ENCODE measurements at regions not wholly inside any gene's neighbourhood (a gene's known extent, or its start where the extent isn't known, plus 50 kb on each side); places are given as distances from the start of the nearest gene placed in this dataset.
A peak's percentile ranks its signal among the peaks of the same experiment; 100 is the strongest.

- Histone ChIP-seq H3K4me2 (ENCODE audit: low read length) (no peak overlapping the region), H3K9me2 (ENCODE audit: insufficient read depth, low read length) (no peaks in the 10 kb centered on the region), H3K79me2 (replicated peaks; ENCODE audit: insufficient read depth, low read length) (no peaks in the 10 kb centered on the region), H4K20me1 (ENCODE audit: insufficient read depth) (no peaks in the 10 kb centered on the region), H3K27ac (ENCODE audit: low read length) (peak overlapping the region; percentile 75), H3K9ac (ENCODE audit: low read length) (no peak overlapping the region), H3K4me3 (ENCODE audit: low read length) (no peak overlapping the region), H3K27me3 (ENCODE audit: insufficient read depth, low read depth, low read length) (no peaks in the 10 kb centered on the region), H2AFZ (ENCODE audit: low read depth, low read length) (no peak overlapping the region), H3K36me3 (ENCODE audit: insufficient read depth, low read length) (no peaks in the 10 kb centered on the region), H3F3A (ENCODE audit: insufficient read depth, low read length, poor library complexity, severe bottlenecking) (no peaks in the 10 kb centered on the region), H3K9me3 (ENCODE audit: low read length) (no peaks in the 10 kb centered on the region)
- TF ChIP-seq RAD21 (conservative IDR thresholded peaks at IDR 0.05): no peak
- no peak for TF ChIP-seq POLR2AphosphoS5 (IDR thresholded peaks at IDR 0.05)
- TF ChIP-seq EZH2 (IDR thresholded peaks at IDR 0.05; ENCODE audit: borderline replicate concordance, insufficient read depth, low read length, poor library complexity, severe bottlenecking): no peak
- no peak for TF ChIP-seq SMC3 (conservative IDR thresholded peaks at IDR 0.05; ENCODE audit: poor library complexity)
- no peak for TF ChIP-seq TAF1 (IDR thresholded peaks at IDR 0.05; ENCODE audit: low read depth)
- no peak for TF ChIP-seq EP300 (conservative IDR thresholded peaks at IDR 0.05; ENCODE audit: poor library complexity, severe bottlenecking)
- no peak for TF ChIP-seq MXI1 (conservative IDR thresholded peaks at IDR 0.05; ENCODE audit: poor library complexity, severe bottlenecking)
- TF ChIP-seq CTCF (IDR thresholded peaks at IDR 0.05; ENCODE audit: poor library complexity, severe bottlenecking): no peak
- no peak for TF ChIP-seq REST (IDR thresholded peaks at IDR 0.05; ENCODE audit: borderline replicate concordance)
Measured at GRCh38 chr18:31243740-31244512, 74.0 kb upstream of the DSG1 start.

DNA sequence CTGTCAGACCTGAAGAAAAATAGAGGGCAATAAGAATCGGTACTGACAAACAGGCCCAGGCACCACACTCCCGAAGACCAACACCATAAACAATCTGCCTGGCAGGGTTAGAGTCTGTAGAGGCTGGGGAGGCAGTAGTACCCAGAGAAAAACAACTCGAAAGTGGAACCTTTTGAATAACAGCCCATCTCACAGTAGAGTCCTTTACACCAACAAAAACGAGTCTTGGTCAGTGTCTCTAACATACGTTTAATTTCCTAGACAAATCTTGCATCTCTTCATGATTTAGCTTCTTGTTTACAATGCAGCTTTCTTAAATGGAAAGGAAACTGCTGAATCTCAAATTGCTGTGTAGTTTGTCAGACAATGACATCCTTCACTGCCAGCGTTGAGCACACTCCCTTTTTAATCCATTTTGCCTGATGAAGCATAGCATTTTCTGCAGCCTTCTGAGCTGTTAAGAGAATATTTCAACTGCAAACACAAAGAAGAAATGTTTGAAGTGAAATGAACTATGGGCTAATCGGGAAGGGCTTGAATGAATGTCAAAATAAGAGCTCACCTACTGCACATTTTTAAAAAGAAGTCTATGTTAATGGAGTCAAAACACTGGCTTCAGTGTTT, 73.1 kb upstream of the DSG1 start:
- no peaks in the 10 kb centered on the region for H3K36me3 ChIP-seq (ENCODE audit: insufficient read depth, low read length)
- H3F3A ChIP-seq (ENCODE audit: insufficient read depth, low read length, poor library complexity, severe bottlenecking): no peaks in the 10 kb centered on the region
- H3K4me2 ChIP-seq (ENCODE audit: low read length): peak overlapping the region; percentile 18
- no peaks in the 10 kb centered on the region for H3K79me2 ChIP-seq (replicated peaks; ENCODE audit: insufficient read depth, low read length)
- H4K20me1 ChIP-seq (ENCODE audit: insufficient read depth): no peaks in the 10 kb centered on the region
- no peaks in the 10 kb centered on the region for H3K9me2 ChIP-seq (ENCODE audit: insufficient read depth, low read length)
- TF ChIP-seq RAD21 (conservative IDR thresholded peaks at IDR 0.05): no peak
- TF ChIP-seq POLR2AphosphoS5 (IDR thresholded peaks at IDR 0.05): peak; percentile 45
- no peak for TF ChIP-seq SMC3 (conservative IDR thresholded peaks at IDR 0.05; ENCODE audit: poor library complexity)
- no peak for TF ChIP-seq REST (IDR thresholded peaks at IDR 0.05; ENCODE audit: borderline replicate concordance)
- TF ChIP-seq MXI1 (conservative IDR thresholded peaks at IDR 0.05; ENCODE audit: poor library complexity, severe bottlenecking): no peak
- TF ChIP-seq TAF1 (IDR thresholded peaks at IDR 0.05; ENCODE audit: low read depth): no peak
- peak; percentile 20 for TF ChIP-seq EP300 (conservative IDR thresholded peaks at IDR 0.05; ENCODE audit: poor library complexity, severe bottlenecking)
- TF ChIP-seq CTCF (IDR thresholded peaks at IDR 0.05; ENCODE audit: poor library complexity, severe bottlenecking): no peak
- H3K4me3 ChIP-seq (ENCODE audit: low read length): peak overlapping the region; percentile 38
- peak overlapping the region; percentile 25 for H3K9ac ChIP-seq (ENCODE audit: low read length)
- H3K9me3 ChIP-seq (ENCODE audit: low read length): no peaks in the 10 kb centered on the region
- H3K27me3 ChIP-seq (ENCODE audit: insufficient read depth, low read depth, low read length): no peaks in the 10 kb centered on the region
- peak overlapping the region; percentile 16 for H2AFZ ChIP-seq (ENCODE audit: low read depth, low read length)
- peak overlapping the region; percentile 75 for H3K27ac ChIP-seq (ENCODE audit: low read length)
